Liver (tissue), 8 donors: ENCODE measurements at regions not wholly inside any gene's neighbourhood (a gene's known extent, or its start where the extent isn't known, plus 50 kb on each side); places are given as distances from the start of the nearest gene placed in this dataset.

Source experiments
- DNase-seq: peaks from one replicate; pipeline ENCODE4 v3.0.0-alpha.2; 2017; ENCODE audit warnings: low spot score
- H3K27ac ChIP-seq, 2 donors: one replicate each; pipeline ENCODE4 v1.7.0; 2013; ENCODE audit warnings: inconsistent platforms in 2 of 2, low read length in 2 of 2, control low read depth in 1 of 2, low read depth in 1 of 2, mild to moderate bottlenecking in 1 of 2
- H3K27me3 ChIP-seq, 4 donors: one replicate each; pipeline versions ENCODE4 v1.6.1 to v1.7.0; 2013; ENCODE audit warnings: low read length in 3 of 4, inconsistent platforms in 1 of 4, mild to moderate bottlenecking in 1 of 4, moderate library complexity in 1 of 4; ENCODE audit not compliant: control insufficient read depth in 4 of 4, insufficient read depth in 4 of 4
- H3K36me3 ChIP-seq, 4 donors: one replicate each; pipeline versions ENCODE4 v1.6.1 to v1.7.0; 2013; ENCODE audit warnings: low read length in 3 of 4, mild to moderate bottlenecking in 3 of 4, low read depth in 1 of 4, moderate library complexity in 1 of 4; ENCODE audit not compliant: control insufficient read depth in 4 of 4, insufficient read depth in 3 of 4
- H3K4me1 ChIP-seq, 4 donors: one replicate each; pipeline versions ENCODE4 v1.6.1 to v1.7.0; 2013; ENCODE audit warnings: low read length in 3 of 4, mild to moderate bottlenecking in 3 of 4, moderate library complexity in 1 of 4; ENCODE audit not compliant: control insufficient read depth in 4 of 4, insufficient read depth in 4 of 4
- H3K4me3 ChIP-seq, 3 donors: one replicate each; pipeline versions ENCODE4 v1.6.1 to v1.7.0; 2013; ENCODE audit warnings: low read length in 3 of 3, control low read depth in 1 of 3, low read depth in 1 of 3, mild to moderate bottlenecking in 1 of 3
- H3K9ac ChIP-seq, 2 donors: one replicate each; pipeline ENCODE4 v1.7.0; 2013; ENCODE audit warnings: low read length in 2 of 2, mild to moderate bottlenecking in 2 of 2, moderate library complexity in 2 of 2, control low read depth in 1 of 2, low read depth in 1 of 2
- H3K9me3 ChIP-seq, 4 donors: one replicate each; pipeline versions ENCODE4 v1.6.1 to v1.7.0; 2013; ENCODE audit warnings: low read length in 3 of 4; ENCODE audit not compliant: control insufficient read depth in 4 of 4
- CTCF ChIP-seq: fragments of 150-350 bp; IDR thresholded peaks from 2 replicates; pipeline ENCODE4 v1.5.1; 2017; ENCODE audit warnings: improper control_type of control experiment, low read depth, low read length; ENCODE audit not compliant: missing input control
- EGR1 ChIP-seq, 2 donors: IDR thresholded peaks; 2 replicates each; pipeline ENCODE4 v1.6.1; 2016 to 2018; ENCODE audit warnings: antibody characterized with exemption in 2 of 2, low read depth in 2 of 2
- FOXA1 ChIP-seq: IDR thresholded peaks from 2 replicates; pipeline ENCODE4 v1.6.1; 2016; ENCODE audit warnings: antibody characterized with exemption
- FOXA2 ChIP-seq: IDR thresholded peaks from 2 replicates; pipeline ENCODE4 v1.6.1; 2016; ENCODE audit warnings: antibody characterized with exemption
- GABPA ChIP-seq, 2 donors: IDR thresholded peaks in 1 of 2; conservative IDR thresholded peaks in 1 of 2; 2 replicates each; pipeline ENCODE4 v1.6.1; 2016; ENCODE audit warnings: antibody characterized with exemption in 2 of 2, mild to moderate bottlenecking in 1 of 2, moderate library complexity in 1 of 2
- HNF4A ChIP-seq, 2 donors: conservative IDR thresholded peaks; 2 replicates each; pipeline ENCODE4 v1.6.1; 2016; ENCODE audit warnings: antibody characterized with exemption in 2 of 2, mild to moderate bottlenecking in 2 of 2
- HNF4G ChIP-seq: IDR thresholded peaks from 2 replicates; pipeline ENCODE4 v1.6.1; 2016; ENCODE audit warnings: antibody characterized with exemption
- JUND ChIP-seq, 2 donors: IDR thresholded peaks; 2 replicates each; pipeline ENCODE4 v1.6.1; 2016; ENCODE audit warnings: antibody characterized with exemption in 2 of 2
- MAX ChIP-seq: IDR thresholded peaks from 2 replicates; pipeline ENCODE4 v1.6.1; 2016; ENCODE audit warnings: antibody characterized with exemption
- NR2F2 ChIP-seq: IDR thresholded peaks from 2 replicates; pipeline ENCODE4 v1.6.1; 2016; ENCODE audit warnings: antibody characterized with exemption
- RAD21 ChIP-seq, 2 donors: IDR thresholded peaks; 2 replicates each; pipeline ENCODE4 v1.6.1; 2016; ENCODE audit warnings: antibody characterized with exemption in 2 of 2, mild to moderate bottlenecking in 2 of 2
- REST ChIP-seq: IDR thresholded peaks from 2 replicates; pipeline ENCODE4 v1.6.1; 2016; ENCODE audit warnings: antibody characterized with exemption, mild to moderate bottlenecking
- RXRA ChIP-seq, 2 donors: IDR thresholded peaks; 2 replicates each; pipeline ENCODE4 v1.6.1; 2017 to 2018; ENCODE audit warnings: antibody characterized with exemption in 2 of 2, mild to moderate bottlenecking in 1 of 2
- SP1 ChIP-seq: IDR thresholded peaks from 2 replicates; pipeline ENCODE4 v1.6.1; 2018; ENCODE audit warnings: antibody characterized with exemption, mild to moderate bottlenecking
- TAF1 ChIP-seq: conservative IDR thresholded peaks from 2 replicates; pipeline ENCODE4 v1.6.1; 2016; ENCODE audit warnings: antibody characterized with exemption, mild to moderate bottlenecking
- YY1 ChIP-seq: IDR thresholded peaks from 2 replicates; pipeline ENCODE4 v1.6.1; 2016; ENCODE audit warnings: antibody characterized with exemption, mild to moderate bottlenecking
- ZBTB33 ChIP-seq: IDR thresholded peaks from 2 replicates; pipeline ENCODE4 v1.6.1; 2016; ENCODE audit warnings: antibody characterized with exemption
- WGBS: extraction: QIAGEN DNeasy Blood & Tissue Kit; methylation state at CpG from one replicate; pipeline ENCODE4 v1.1.7; 2013; 5-methylcytosine and 5-hydroxymethylcytosine counted together
- donor health status: healthy.
- donor health status: healthy.
- donor health status: healthy.
- donor health status: healthy.
- donor health status: healthy.

GRCh38 chr3:189041482-189042090, 130.2 kb upstream of the TPRG1 start:
- TF ChIP-seq SP1 (no peak), YY1 (no peak), RXRA (IDR thresholded peaks at IDR 0.05) (no peak), CTCF (peak; percentile 32), RAD21 (IDR thresholded peaks at IDR 0.05) (peak; percentile 64 to 80), HNF4A (conservative IDR thresholded peaks at IDR 0.05) (no peak), EGR1 (IDR thresholded peaks at IDR 0.05; ENCODE audit: low read depth in 2 of 2) (no peak), HNF4G (no peak), FOXA2 (no peak), GABPA (IDR thresholded peaks at IDR 0.05 in 1 of 2, conservative IDR thresholded peaks at IDR 0.05 in 1 of 2) (no peak), REST (no peak)
- no peaks in the 10 kb centered on the region for H3K4me1 ChIP-seq
- DNase-seq: no peak
- H3K4me3 ChIP-seq: no peak overlapping the region
- H3K36me3 ChIP-seq: peaks cover 0 to 11% (median 5%) of the 10 kb centered on the region in 4 donors
- WGBS: 77% methylated on average over 2 of the region's 2 CpGs
- H3K9me3 ChIP-seq: no peaks in the 10 kb centered on the region
- H3K27me3 ChIP-seq: no peaks in the 10 kb centered on the region
- H3K27ac ChIP-seq: no peak overlapping the region
- no peak overlapping the region for H3K9ac ChIP-seq

GRCh38 chr3:189042832-189043231, 128.9 kb upstream of the TPRG1 start:
- H3K27me3 ChIP-seq: no peaks in the 10 kb centered on the region
- H3K27ac ChIP-seq: no peak overlapping the region
- 90% methylated on average over 4 of the region's 4 CpGs for WGBS
- H3K36me3 ChIP-seq: peaks cover 0 to 11% (median 8%) of the 10 kb centered on the region in 4 donors
- no peak for DNase-seq
- H3K9me3 ChIP-seq: no peaks in the 10 kb centered on the region
- H3K4me3 ChIP-seq: no peak overlapping the region
- no peak overlapping the region for H3K9ac ChIP-seq
- H3K4me1 ChIP-seq: no peaks in the 10 kb centered on the region
- TF ChIP-seq FOXA1: no peak
- no peak for TF ChIP-seq RAD21 (IDR thresholded peaks at IDR 0.05)
- TF ChIP-seq TAF1: no peak
- no peak for TF ChIP-seq JUND (IDR thresholded peaks at IDR 0.05)
- no peak for TF ChIP-seq HNF4A (conservative IDR thresholded peaks at IDR 0.05)
- no peak for TF ChIP-seq FOXA2
- TF ChIP-seq CTCF: no peak
- no peak for TF ChIP-seq RXRA (IDR thresholded peaks at IDR 0.05)
- TF ChIP-seq EGR1 (IDR thresholded peaks at IDR 0.05; ENCODE audit: low read depth in 2 of 2): no peak
- TF ChIP-seq REST: no peak
- TF ChIP-seq NR2F2: no peak
- TF ChIP-seq SP1: no peak
- no peak for TF ChIP-seq ZBTB33
- TF ChIP-seq MAX: no peak
- no peak for TF ChIP-seq YY1
- TF ChIP-seq HNF4G: no peak
